ENCODE measurements at regions not wholly inside any gene's neighbourhood (a gene's known extent, or its start where the extent isn't known, plus 50 kb on each side); places are given as distances from the start of the nearest gene placed in this dataset.

DNA sequence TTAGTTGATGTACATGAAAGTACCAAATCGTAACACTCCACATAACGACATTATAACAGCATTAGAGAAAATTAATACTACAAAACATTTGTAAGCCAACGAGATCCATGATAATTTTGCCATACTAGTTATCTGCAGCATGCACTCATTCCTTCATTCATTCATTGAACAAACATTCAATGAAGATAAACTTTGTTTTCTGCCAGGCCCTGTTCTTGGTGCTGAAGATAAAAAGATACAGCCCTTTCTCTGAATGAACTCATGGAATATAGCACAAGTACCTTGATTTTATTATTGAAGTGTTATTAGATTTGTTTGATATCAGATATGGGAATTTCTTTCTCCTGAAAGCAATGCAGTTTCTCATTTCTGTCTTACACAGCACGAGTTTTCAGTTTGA is 524.0 kb downstream of the TFAP2A start:
- DNase-seq (ENCODE audit: insufficient read length, low spot score) = no peak
- TF ChIP-seq, protein P1, sequence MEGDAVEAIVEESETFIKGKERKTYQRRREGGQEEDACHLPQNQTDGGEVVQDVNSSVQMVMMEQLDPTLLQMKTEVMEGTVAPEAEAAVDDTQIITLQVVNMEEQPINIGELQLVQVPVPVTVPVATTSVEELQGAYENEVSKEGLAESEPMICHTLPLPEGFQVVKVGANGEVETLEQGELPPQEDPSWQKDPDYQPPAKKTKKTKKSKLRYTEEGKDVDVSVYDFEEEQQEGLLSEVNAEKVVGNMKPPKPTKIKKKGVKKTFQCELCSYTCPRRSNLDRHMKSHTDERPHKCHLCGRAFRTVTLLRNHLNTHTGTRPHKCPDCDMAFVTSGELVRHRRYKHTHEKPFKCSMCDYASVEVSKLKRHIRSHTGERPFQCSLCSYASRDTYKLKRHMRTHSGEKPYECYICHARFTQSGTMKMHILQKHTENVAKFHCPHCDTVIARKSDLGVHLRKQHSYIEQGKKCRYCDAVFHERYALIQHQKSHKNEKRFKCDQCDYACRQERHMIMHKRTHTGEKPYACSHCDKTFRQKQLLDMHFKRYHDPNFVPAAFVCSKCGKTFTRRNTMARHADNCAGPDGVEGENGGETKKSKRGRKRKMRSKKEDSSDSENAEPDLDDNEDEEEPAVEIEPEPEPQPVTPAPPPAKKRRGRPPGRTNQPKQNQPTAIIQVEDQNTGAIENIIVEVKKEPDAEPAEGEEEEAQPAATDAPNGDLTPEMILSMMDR (IDR thresholded peaks at IDR 0.05; ENCODE audit: insufficient read depth, missing control alignments) = no peak
- no peak for FAIRE-seq

DNA sequence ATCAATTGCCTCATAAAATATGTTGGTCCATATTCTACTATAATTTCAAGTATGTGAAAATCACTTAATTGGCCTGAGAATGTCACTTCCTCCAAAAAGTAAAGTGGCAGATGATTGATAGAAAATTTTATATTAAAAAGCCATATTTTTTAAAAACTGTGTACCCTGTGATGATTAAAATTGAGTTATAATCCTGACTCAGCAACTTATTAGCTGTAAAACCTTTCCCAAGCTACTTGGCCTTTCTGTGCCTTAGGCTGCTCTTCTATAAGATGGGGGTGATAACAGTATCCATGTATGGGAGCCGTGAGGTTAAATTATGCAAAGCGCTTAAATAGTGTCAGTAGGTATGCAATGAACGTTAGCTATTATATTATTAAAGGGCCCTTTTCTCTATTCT is 524.4 kb downstream of the TFAP2A start:
- TF ChIP-seq, protein P1 (IDR thresholded peaks at IDR 0.05; ENCODE audit: insufficient read depth, missing control alignments) = no peak
- no peak for DNase-seq (ENCODE audit: insufficient read length, low spot score)
- no peak for FAIRE-seq

DNA sequence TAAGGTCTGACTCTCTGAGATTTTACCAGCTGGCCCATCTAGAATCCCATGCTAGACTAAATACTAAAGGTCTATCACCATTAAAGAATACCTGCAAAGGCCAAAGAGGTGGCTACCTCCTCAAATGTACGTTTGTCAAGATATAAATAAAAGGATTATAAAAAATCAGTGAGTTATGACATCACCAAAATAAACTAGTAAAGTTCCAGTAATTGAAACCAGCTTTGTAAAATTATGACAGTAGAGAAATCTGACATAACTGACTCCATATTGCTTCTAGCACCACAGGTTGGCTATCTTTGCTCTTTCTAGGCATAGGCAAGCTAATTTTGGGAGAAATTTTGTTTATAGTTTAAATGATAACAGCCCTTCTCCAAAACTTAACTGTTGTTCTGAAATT is 536.3 kb downstream of the TFAP2A start:
- TF ChIP-seq, protein P1 (IDR thresholded peaks at IDR 0.05; ENCODE audit: insufficient read depth, missing control alignments) = no peak
- DNase-seq (ENCODE audit: insufficient read length, low spot score) = no peak
- no peak for FAIRE-seq

GRCh38 chr6:9875605-9876353 is 539.1 kb downstream of the TFAP2A start:
- FAIRE-seq (no peak), DNase-seq (ENCODE audit: insufficient read length, low spot score) (no peak)
- TF ChIP-seq, protein P1 (IDR thresholded peaks at IDR 0.05; ENCODE audit: insufficient read depth, missing control alignments) = no peak

DNA sequence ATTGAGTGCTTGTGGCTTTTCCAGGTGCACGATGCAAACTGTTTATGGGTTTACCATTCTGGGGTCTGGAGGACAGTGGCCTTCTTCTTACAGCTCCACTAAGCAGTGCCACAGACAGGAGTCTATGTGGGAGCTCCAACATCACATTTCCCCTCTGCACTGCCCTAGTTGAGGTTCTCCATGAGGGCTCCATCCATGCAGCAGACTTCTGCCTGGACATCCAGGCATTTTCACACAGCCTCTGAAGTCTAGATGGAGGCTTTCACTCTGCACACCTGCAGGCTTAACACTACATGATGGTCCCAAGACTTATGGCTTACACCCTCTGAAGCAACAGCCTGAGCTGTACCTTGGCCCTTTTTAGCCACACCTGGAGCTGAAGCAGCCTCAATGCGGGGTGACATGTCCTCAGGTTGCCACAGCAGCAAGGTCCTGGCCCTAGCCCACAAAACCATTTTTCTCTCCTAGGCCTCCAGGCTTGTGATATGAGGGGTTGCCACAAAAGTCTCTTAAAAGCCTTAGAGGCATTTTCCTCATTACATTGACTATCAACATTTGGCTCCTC is 552.2 kb downstream of the TFAP2A start:
- TF ChIP-seq, protein P1 (IDR thresholded peaks at IDR 0.05; ENCODE audit: insufficient read depth, missing control alignments) = no peak
- DNase-seq (ENCODE audit: insufficient read length, low spot score) (no peak), FAIRE-seq (no peak)

GRCh38 chr6:9851541-9852380 is 563.1 kb downstream of the TFAP2A start:
- TF ChIP-seq, protein P1 (IDR thresholded peaks at IDR 0.05; ENCODE audit: insufficient read depth, missing control alignments) = no peak
- DNase-seq (ENCODE audit: insufficient read length, low spot score) (no peak), FAIRE-seq (no peak)

All from D721Med (cell line).